Karpas-422 (cell line): ENCODE measurements at regions not wholly inside any gene's neighbourhood (a gene's known extent, or its start where the extent isn't known, plus 50 kb on each side); places are given as distances from the start of the nearest gene placed in this dataset.

ENCODE experiments used
- DNase-seq: peaks from one replicate; pipeline ENCODE4 v3.0.0-alpha.2; 2015
- H2AFZ ChIP-seq: fragments of 200-600 bp; sonication (generic); 2 replicates; pipeline ENCODE4 v1.6.1; 2014; ENCODE audit warnings: antibody characterized with exemption, low read length, mixed read lengths
- H3K27ac ChIP-seq: fragments of 200-600 bp; sonication (generic); 2 replicates; pipeline ENCODE4 v1.5.1; 2014; ENCODE audit warnings: mild to moderate bottlenecking, low read length, moderate library complexity
- H3K27me3 ChIP-seq: fragments of 200-600 bp; sonication (generic); 2 replicates; pipeline ENCODE4 v1.6.1; 2014; ENCODE audit warnings: low read length, mixed read lengths
- H3K36me3 ChIP-seq: fragments of 200-600 bp; sonication (generic); 2 replicates; pipeline ENCODE4 v1.6.1; 2014; ENCODE audit warnings: low read length, mixed read lengths; ENCODE audit not compliant: insufficient read depth
- H3K4me1 ChIP-seq: fragments of 200-600 bp; sonication (generic); 2 replicates; pipeline ENCODE4 v1.6.1; 2014; ENCODE audit warnings: mild to moderate bottlenecking, low read length, mixed read lengths
- H3K4me2 ChIP-seq: fragments of 200-600 bp; sonication (generic); 2 replicates; pipeline ENCODE4 v1.6.1; 2014; ENCODE audit warnings: low read length, low read depth, mild to moderate bottlenecking; ENCODE audit not compliant: poor library complexity, severe bottlenecking
- H3K4me3 ChIP-seq: fragments of 200-600 bp; sonication (generic); 2 replicates; pipeline ENCODE4 v1.5.1; 2014; ENCODE audit warnings: mild to moderate bottlenecking, antibody characterized with exemption, low read length, mixed read lengths
- H3K79me2 ChIP-seq: fragments of 200-600 bp; sonication (generic); 2 replicates; pipeline ENCODE4 v1.6.1; 2014; ENCODE audit warnings: mild to moderate bottlenecking, low read length, mixed read lengths
- H3K9ac ChIP-seq: fragments of 200-600 bp; sonication (generic); 2 replicates; pipeline ENCODE4 v1.6.0; 2014; ENCODE audit warnings: low read length
- H3K9me2 ChIP-seq: fragments of 200-600 bp; sonication (generic), shearing (Covaris generic); replicated peaks from 2 replicates; pipeline ENCODE4 v1.6.0; 2014; ENCODE audit warnings: mild to moderate bottlenecking, low read length, moderate library complexity; ENCODE audit not compliant: insufficient read depth
- H3K9me3 ChIP-seq: fragments of 300-700, 200-600 bp; sonication (generic); 2 replicates; pipeline ENCODE4 v1.6.1; 2014; ENCODE audit warnings: low read length, mixed read lengths
- H4K20me1 ChIP-seq: fragments of 200-600 bp; sonication (generic); 2 replicates; pipeline ENCODE4 v1.6.1; 2014; ENCODE audit warnings: mild to moderate bottlenecking, antibody characterized with exemption, low read length, low read depth; ENCODE audit not compliant: insufficient read depth

GRCh38 chr5:56751572-56752313 is 63.6 kb upstream of the MAP3K1 start:
- Histone ChIP-seq H3K27me3 (no peaks in the 10 kb centered on the region), H3K79me2 (no peaks in the 10 kb centered on the region), H2AFZ (no peak overlapping the region), H3K36me3 (no peaks in the 10 kb centered on the region), H3K27ac (no peak overlapping the region), H3K4me2 (no peak overlapping the region), H3K4me3 (no peak overlapping the region), H3K9me3 (peaks cover 6% of the 10 kb centered on the region), H3K9ac (no peak overlapping the region), H4K20me1 (no peaks in the 10 kb centered on the region), H3K4me1 (peaks cover 30% of the 10 kb centered on the region), H3K9me2 (no peaks in the 10 kb centered on the region)
- no peak for DNase-seq

GRCh38 chr5:56749842-56750241 is 65.5 kb upstream of the MAP3K1 start:
- Histone ChIP-seq H3K79me2 (no peaks in the 10 kb centered on the region), H3K9me3 (peaks cover 6% of the 10 kb centered on the region), H3K36me3 (no peaks in the 10 kb centered on the region), H4K20me1 (no peaks in the 10 kb centered on the region), H3K27me3 (no peaks in the 10 kb centered on the region), H3K27ac (no peak overlapping the region), H3K4me1 (peaks cover 30% of the 10 kb centered on the region), H3K9me2 (no peaks in the 10 kb centered on the region), H3K4me2 (no peak overlapping the region), H2AFZ (no peak overlapping the region), H3K9ac (no peak overlapping the region), H3K4me3 (no peak overlapping the region)
- no peak for DNase-seq

- Histone ChIP-seq H3K27me3 (no peaks in the 10 kb centered on the region), H3K36me3 (no peaks in the 10 kb centered on the region), H3K4me3 (peak overlapping the region; percentile 33; the same call in 1 of the 2 replicates), H3K9ac (peak overlapping the region; percentile 10; the same call in 1 of the 2 replicates), H3K9me2 (no peaks in the 10 kb centered on the region), H2AFZ (0 out of 2 replicates have a peak overlapping the region, but pooled peaks have one; percentile 45), H3K4me1 (peaks cover 39% of the 10 kb centered on the region), H3K27ac (peak overlapping the region; percentile 90), H4K20me1 (no peaks in the 10 kb centered on the region), H3K4me2 (peak overlapping the region; percentile 70), H3K9me3 (no peaks in the 10 kb centered on the region), H3K79me2 (no peaks in the 10 kb centered on the region)
- no peak for DNase-seq
Measured at GRCh38 chr5:56746553-56747339, 68.6 kb upstream of the MAP3K1 start.

- peak; percentile 90 for DNase-seq
- H2AFZ ChIP-seq = 0 out of 2 replicates have a peak overlapping the region, but pooled peaks have one; percentile 45
- H4K20me1 ChIP-seq = no peaks in the 10 kb centered on the region
- H3K36me3 ChIP-seq = no peaks in the 10 kb centered on the region
- H3K79me2 ChIP-seq = no peaks in the 10 kb centered on the region
- H3K4me3 ChIP-seq = peak overlapping the region; percentile 33
- no peaks in the 10 kb centered on the region for H3K9me2 ChIP-seq
- H3K27me3 ChIP-seq = no peaks in the 10 kb centered on the region
- peak overlapping the region; percentile 90 for H3K27ac ChIP-seq
- peak overlapping the region; percentile 25 for H3K9ac ChIP-seq
- peaks cover 39% of the 10 kb centered on the region for H3K4me1 ChIP-seq
- H3K4me2 ChIP-seq = peak overlapping the region; percentile 70
- no peaks in the 10 kb centered on the region for H3K9me3 ChIP-seq
Measured at GRCh38 chr5:56745864-56746263, 69.5 kb upstream of the MAP3K1 start.

- DNase-seq = no peak
- H3K27me3 ChIP-seq = no peaks in the 10 kb centered on the region
- H3K4me3 ChIP-seq = no peak overlapping the region
- H3K9ac ChIP-seq = no peak overlapping the region
- no peak overlapping the region for H3K4me2 ChIP-seq
- H3K27ac ChIP-seq = no peak overlapping the region
- H3K9me3 ChIP-seq = no peaks in the 10 kb centered on the region
- H3K79me2 ChIP-seq = no peaks in the 10 kb centered on the region
- no peaks in the 10 kb centered on the region for H4K20me1 ChIP-seq
- H3K9me2 ChIP-seq = no peaks in the 10 kb centered on the region
- H3K4me1 ChIP-seq = peaks cover 52% of the 10 kb centered on the region
- no peak overlapping the region for H2AFZ ChIP-seq
- no peaks in the 10 kb centered on the region for H3K36me3 ChIP-seq
Measured at GRCh38 chr5:56740868-56741267, 74.5 kb upstream of the MAP3K1 start.

GRCh38 chr5:56739990-56740389 is 75.4 kb upstream of the MAP3K1 start:
- Histone ChIP-seq H4K20me1 (no peaks in the 10 kb centered on the region), H2AFZ (no peak overlapping the region), H3K27me3 (no peaks in the 10 kb centered on the region), H3K36me3 (no peaks in the 10 kb centered on the region), H3K79me2 (no peaks in the 10 kb centered on the region), H3K27ac (peak overlapping the region; percentile 24), H3K4me3 (no peak overlapping the region), H3K4me2 (no peak overlapping the region), H3K9ac (no peak overlapping the region), H3K4me1 (peaks cover 52% of the 10 kb centered on the region), H3K9me2 (no peaks in the 10 kb centered on the region), H3K9me3 (no peaks in the 10 kb centered on the region)
- no peak for DNase-seq

- Histone ChIP-seq H3K4me3 (no peak overlapping the region), H3K36me3 (no peaks in the 10 kb centered on the region), H4K20me1 (no peaks in the 10 kb centered on the region), H3K27ac (peak overlapping the region; percentile 94), H2AFZ (peak overlapping the region; percentile 70), H3K79me2 (no peaks in the 10 kb centered on the region), H3K4me1 (peaks cover 60% of the 10 kb centered on the region), H3K27me3 (no peaks in the 10 kb centered on the region), H3K4me2 (peak overlapping the region; percentile 6), H3K9me2 (no peaks in the 10 kb centered on the region), H3K9ac (no peak overlapping the region), H3K9me3 (no peaks in the 10 kb centered on the region)
- DNase-seq = no peak
Measured at GRCh38 chr5:56737951-56738606, 77.3 kb upstream of the MAP3K1 start.
